ENCODE measurements at regions not wholly inside any gene's neighbourhood (a gene's known extent, or its start where the extent isn't known, plus 50 kb on each side); places are given as distances from the start of the nearest gene placed in this dataset.

GRCh38 chr3:176159796-176160195, 1037.5 kb downstream of the TBL1XR1 start:
- no peak for TF ChIP-seq YY1 (IDR thresholded peaks at IDR 0.05; ENCODE audit: insufficient read depth, insufficient read length)
- TF ChIP-seq ZNF274 (IDR thresholded peaks at IDR 0.05; ENCODE audit: low read depth, low read length), result no peak
- no peak for TF ChIP-seq SUZ12 (IDR thresholded peaks at IDR 0.05; ENCODE audit: extremely low read depth, insufficient read depth, insufficient read length)
